GM18502 (cell line): ENCODE measurements at regions not wholly inside any gene's neighbourhood (a gene's known extent, or its start where the extent isn't known, plus 50 kb on each side); places are given as distances from the start of the nearest gene placed in this dataset.
"Not testable (repeated sequence)": the region's sequence is repeated elsewhere in the genome, so short reads cannot be mapped to it uniquely, and the experiment has no call there.

Experiments
- ATAC-seq: cut with Tn5 transposase; IDR thresholded peaks from one replicate; pipeline ENCODE4 v1.9.1; 2021; ENCODE audit warnings: mild to moderate bottlenecking; ENCODE audit not compliant: unreplicated experiment, poor library complexity

DNA sequence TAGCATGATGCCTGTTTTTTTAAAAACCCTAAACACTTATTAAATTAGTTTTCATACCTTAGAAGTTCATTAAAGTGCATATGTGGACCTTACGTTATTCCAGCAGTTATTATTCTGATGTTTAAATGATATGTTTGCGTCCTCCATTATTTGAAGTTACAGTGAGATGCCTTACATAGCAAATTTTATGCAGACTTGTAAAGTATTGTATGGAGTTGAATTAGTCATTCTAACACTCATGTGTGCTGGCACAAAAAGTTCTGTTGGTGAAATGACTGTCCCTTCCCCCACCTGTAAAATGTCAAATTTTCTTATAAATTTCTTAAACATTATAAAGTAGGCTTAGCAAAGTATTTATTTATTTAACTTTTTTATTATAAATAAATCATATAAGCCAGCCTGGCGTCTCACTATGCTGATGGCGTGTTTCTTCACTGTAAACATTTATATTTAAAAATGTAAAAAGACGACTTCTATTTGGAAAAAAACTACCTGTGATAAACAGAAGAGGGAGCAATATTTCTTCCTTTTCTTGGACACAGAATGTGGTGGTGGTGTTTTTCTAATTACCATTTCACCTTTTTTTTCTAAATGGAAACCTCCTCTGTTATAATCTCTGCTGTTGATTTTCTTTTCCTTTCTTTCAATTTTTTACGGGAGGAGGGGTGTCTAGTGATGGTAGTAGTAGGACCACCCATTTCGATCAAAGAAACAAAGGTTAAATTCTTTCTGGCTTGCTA lies 155.4 kb downstream of the RFPL4B start:
- ATAC-seq = no peak

DNA sequence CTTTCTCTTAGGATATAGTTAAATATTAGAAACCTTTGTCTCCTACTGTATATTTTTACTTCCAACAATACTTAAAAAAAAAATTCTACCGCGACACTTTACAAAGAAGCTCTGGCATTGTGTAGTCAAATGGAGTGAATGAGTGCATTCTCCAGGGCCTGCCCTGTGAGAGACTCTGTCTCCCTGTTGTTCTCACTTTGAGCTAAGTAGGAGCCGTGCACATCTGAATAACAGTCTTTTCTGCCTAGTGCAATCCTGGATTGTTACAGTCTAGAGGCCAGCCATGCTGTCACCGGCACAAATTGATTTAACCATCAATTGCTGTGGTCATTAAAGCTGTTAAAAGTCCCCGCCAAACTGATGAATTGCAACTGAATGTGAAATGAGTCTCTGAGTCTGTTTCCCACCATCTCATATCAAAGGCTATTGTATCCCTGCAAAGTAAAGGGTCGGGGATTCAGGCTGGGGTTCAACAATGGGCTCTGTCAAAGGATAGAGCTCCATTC lies 156.0 kb downstream of the RFPL4B start:
- ATAC-seq = no peak

DNA sequence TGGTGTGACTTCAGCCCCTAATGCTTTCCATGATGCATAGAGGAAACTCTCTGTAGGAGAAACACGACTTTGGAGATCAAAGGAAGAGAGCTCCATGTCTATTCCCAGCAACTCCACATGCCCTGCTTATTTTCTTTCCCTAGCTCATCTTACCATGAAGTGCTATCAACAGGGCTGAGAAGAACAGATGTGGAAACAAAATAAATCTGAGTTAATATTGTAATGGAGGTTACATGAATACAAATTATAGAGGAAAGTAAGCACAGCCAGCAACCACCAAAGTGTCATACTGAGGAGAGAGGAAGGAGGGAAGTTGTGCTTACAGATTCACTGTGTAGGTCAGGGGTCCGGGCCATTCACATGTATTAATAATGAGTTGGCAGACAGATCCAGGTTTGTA lies 157.5 kb downstream of the RFPL4B start:
- ATAC-seq = no peak

GRCh38 chr6:112511441-112511840 lies 164.3 kb downstream of the RFPL4B start:
- no peak for ATAC-seq

DNA sequence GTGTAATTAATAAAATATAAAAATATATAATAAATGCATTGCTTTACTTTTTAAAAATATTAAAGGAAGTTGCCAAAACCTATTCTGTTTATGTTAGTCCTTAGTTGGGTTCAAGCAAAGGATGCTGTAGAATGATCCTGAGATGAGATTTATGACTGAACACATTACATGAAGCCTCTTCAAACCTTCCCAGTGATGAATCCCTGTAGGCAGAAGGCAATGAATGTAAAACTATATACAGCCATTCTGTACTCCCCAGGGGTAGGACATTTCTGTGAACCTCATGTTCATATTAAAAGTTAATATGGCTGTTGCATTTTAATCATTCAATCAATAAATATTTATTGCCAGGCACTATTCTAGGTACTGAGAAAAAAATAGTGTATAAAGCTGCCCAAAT lies 166.0 kb downstream of the RFPL4B start:
- no peak for ATAC-seq

GRCh38 chr6:112522587-112522986 lies 175.5 kb downstream of the RFPL4B start:
- ATAC-seq = peak; percentile 48

GRCh38 chr6:112524071-112524470 lies 176.9 kb downstream of the RFPL4B start:
- no peak for ATAC-seq

GRCh38 chr6:112525749-112526148 lies 178.6 kb downstream of the RFPL4B start:
- ATAC-seq = no peak

- ATAC-seq = no peak
These were observed 179.5 kb downstream of the RFPL4B start for GRCh38 chr6:112526594-112526993.

DNA sequence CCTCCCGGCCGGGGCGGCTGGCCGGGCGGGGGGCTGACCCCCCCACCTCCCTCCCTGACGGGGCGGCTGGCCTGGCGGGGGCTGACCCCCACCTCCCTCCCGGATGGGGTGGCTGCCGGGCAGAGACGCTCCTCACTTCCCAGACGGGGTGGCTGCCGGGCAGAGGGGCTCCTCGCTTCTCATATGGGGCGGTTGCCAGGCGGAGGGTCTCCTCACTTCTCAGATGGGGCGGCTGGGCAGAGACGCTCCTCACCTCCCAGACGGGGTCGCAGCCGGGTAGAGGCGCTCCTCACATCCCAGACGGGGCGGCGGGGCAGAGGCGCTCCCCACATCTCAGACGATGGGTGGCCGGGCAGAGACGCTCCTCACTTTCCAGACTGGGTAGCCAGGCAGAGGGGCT lies 181.2 kb downstream of the RFPL4B start:
- ATAC-seq = not testable (repeated sequence)

DNA sequence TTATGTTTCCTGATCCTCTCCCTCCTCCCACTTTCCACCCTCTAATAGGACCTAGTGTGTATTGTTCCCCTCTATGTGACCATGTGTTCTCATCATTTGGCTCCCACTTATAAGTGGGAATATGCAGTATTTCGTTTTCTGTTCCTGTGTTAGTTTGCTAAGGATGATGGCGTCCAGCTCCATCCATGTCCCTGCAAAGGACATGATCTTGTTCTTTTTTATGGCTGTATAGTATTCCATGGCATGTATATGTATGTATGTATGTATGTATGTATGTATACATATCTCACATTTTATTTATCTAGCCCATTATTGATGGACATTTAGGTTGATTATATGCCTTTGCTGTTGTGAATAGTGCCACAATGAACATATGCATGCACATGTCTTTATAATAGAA lies 188.7 kb downstream of the RFPL4B start:
- no peak for ATAC-seq

- ATAC-seq = no peak
These were observed 192.2 kb downstream of the RFPL4B start for GRCh38 chr6:112539355-112539754.

DNA sequence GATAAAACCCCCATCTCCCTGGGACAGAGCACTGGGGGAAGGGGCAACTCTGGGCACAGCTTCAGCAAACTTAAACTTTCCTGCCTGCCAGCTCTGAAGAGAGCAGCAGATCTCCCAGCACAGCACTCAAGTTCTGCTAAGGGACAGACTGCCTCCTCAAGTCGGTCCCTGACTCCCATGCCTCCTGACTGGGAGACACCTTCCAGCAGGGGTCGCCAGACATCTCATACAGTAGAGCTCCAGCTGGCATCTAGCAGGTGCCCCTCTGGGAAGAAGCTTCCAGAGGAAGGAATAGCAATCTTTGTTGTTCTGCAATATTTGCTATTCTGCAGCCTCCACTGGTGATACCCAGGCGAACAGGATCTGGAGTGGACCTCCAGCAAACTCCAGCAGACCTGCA lies 194.7 kb downstream of the RFPL4B start:
- not testable (repeated sequence) for ATAC-seq

DNA sequence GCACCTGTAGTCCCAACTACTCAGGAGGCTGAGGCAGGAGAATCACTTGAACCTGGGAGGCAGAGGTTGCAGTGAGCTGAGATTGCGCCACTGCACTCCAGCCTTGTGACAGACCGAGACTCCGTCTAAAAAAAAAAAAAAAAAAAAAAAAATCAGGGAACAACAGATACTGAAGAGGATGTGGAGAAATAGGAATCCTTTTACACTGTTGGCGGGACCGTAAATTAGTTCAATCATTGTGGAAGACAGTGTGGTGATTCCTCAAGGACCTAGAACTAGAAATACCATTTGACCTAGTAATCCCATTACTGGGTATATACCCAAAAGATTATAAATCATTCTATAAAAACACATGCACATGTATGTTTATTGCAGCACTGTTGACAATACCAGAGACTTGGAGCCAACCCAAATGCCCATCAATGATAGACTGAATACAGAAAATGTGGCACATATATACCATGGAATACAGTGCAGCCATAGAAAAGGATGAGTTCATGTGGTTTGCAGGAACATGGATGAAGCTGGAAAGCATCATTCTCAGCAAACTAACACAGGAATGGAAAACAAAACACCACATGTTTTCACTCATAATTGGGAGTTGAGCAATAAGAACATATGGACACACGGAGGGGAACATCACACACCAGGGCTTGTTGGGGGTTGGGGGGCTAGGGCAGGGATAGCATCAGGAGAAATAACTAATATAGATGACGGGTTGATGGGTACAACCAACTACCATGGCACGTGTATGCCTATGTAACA lies 200.4 kb downstream of the RFPL4B start:
- not testable (repeated sequence) for ATAC-seq

- ATAC-seq = no peak
These were observed 202.6 kb downstream of the RFPL4B start for GRCh38 chr6:112549749-112550148.

GRCh38 chr6:112557435-112557834 lies 210.3 kb downstream of the RFPL4B start:
- ATAC-seq = no peak

DNA sequence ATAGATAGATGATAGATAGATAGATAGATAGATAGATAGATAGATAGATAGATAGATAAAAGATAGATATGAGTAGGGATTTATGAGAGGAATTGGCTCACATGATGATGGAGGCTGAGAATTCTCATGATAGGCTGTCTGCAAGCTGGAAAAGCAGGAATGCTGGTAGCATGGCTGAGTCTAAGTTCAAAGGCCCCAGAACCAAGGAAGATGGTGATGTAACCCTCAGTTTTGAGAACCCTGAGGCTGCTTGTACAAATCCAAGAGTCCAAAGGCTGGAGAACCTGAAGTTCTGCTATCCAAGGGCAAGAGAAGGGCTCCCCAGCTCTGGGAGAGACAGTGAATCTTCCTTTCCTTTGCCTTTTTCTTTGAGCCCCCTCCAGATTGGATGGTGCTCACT lies 210.8 kb downstream of the RFPL4B start:
- ATAC-seq = no peak

DNA sequence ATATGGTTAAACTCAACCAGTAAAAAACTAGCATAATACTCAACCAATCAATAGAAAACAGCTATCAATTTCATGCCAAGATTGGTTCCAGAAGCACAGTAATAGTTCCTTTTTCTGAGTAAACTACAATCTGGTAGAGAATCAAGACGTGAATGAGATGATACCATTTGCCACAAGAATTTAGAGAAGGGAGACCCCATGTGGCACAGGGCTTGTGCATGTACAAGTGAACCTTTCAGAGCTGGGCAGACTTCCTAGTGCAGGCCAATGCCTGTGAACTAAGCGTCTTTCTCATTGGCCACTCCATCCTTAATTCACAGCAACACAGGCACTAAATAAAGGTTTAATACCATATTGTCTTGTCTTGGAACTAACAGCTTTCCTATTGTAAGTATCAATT lies 213.5 kb downstream of the RFPL4B start:
- no peak for ATAC-seq

DNA sequence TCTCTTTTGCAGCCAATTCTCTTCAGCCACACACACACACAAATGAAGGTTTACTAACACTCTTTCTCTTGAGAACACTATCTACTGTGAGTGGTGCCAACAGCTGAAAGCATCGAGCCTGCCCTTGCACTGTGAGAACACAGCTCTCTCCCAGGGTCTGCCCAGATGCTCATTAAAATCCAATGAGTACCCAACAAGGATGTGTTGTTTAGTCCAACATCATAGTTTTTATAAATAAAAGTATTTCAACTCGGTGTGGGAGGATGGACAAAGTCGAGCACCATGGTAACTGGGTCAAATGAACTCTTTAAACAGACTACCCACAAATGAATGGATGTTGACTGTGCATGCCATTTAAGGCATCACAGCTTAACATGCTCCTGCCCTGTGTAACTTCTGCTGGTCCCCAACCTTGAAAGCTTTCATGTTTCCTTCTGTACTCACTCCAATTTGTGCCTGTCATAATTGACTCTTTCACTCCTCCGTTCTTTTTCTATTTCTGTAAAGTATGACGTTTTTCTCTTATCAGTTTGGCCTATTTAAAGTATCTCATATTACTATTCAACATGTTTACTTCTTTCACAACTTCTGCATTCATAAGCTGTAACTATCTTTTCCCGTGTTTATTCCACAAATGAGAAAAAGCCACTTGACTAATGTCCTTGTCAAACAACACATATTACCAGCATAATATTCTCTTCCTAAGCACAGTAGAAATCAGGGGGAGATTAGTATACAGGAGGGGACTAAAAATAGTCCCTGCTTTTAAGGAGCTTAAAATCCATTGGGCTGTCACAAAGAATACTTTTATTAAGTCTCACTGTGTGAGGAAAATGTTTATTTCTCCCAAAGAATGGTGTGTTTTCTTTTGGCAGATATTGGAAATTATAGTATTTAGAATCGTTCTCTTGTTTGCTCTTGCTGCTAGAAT lies 215.4 kb downstream of the RFPL4B start:
- no peak for ATAC-seq

GRCh38 chr6:112563368-112563767 lies 216.2 kb downstream of the RFPL4B start:
- ATAC-seq = no peak

DNA sequence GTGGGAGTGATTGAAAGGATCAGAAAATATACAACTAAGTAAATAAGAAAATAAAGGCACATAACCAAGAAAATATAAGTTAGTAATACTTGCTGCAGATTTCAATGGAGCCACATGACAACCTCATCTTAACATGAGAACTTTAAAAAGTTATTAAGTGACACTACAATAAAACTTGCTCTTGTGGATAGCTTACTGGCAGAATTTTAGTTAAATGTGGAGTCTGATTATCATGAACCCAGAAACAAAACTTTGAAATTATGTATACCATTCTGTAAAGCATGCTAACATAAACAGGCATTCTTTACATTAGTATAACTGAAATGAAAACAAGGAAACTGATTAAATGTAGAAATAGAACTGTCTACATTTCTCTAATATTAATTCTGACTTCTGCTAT lies 220.9 kb downstream of the RFPL4B start:
- no peak for ATAC-seq
